ENCODE measurements at regions not wholly inside any gene's neighbourhood (a gene's known extent, or its start where the extent isn't known, plus 50 kb on each side); places are given as distances from the start of the nearest gene placed in this dataset.
"Not testable (repeated sequence)": the region's sequence is repeated elsewhere in the genome, so short reads cannot be mapped to it uniquely, and the experiment has no call there.

DNA sequence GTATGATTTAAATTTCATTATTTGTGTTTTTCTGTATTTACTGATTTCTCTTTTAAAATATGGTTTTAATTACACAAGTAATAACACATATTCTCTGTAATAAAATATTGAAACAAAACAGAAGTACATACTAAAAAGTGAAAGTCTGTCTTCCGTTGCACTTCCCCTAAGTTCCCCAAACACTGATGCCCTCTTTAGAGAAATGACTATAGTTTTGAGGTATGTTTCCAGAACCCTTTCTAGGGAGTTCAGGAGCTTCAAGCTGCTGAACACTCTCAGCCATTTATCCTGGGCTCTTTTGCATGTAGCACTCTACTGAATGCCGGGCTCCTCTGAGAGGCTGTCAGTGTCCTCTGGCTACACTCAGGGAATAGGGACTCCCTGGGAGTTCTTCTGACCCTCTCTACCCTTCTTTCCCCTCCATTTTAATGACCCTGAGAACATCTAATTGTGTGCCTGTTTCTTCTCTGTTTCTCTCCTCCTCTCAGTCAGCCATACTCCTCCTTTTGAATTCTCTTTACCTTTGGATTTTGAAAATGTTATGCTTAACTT lies 60.4 kb upstream of the KCNAB1 start:
- peaks cover 3% of the 10 kb centered on the region for H3K4me1 Mint-ChIP-seq
- Histone ChIP-seq H2AFZ (replicated peaks) (peak overlapping the region; percentile 86), H3K9me3 (ENCODE audit: low read depth) (no peaks in the 10 kb centered on the region), H3K36me3 (no peaks in the 10 kb centered on the region), H3K79me2 (ENCODE audit: low read depth) (no peaks in the 10 kb centered on the region), H3K4me2 (no peak overlapping the region), H4K20me1 (ENCODE audit: low read depth) (no peaks in the 10 kb centered on the region), H3K4me3 (no peak overlapping the region), H3K9ac (no peak overlapping the region), H3K4me1 (peaks cover 7% of the 10 kb centered on the region), H3K27ac (no peak overlapping the region), H3F3A (ENCODE audit: low read depth) (no peaks in the 10 kb centered on the region), H3K27me3 (no peaks in the 10 kb centered on the region)
- peak overlapping the region; percentile 10 for H3K27ac Mint-ChIP-seq
- peaks cover 5% of the 10 kb centered on the region for H3K27me3 Mint-ChIP-seq (ENCODE audit: insufficient read depth, low read depth)
- no peaks in the 10 kb centered on the region for H3K9me3 Mint-ChIP-seq
- no peaks in the 10 kb centered on the region for H3K36me3 Mint-ChIP-seq
- H3K4me3 Mint-ChIP-seq = no peak overlapping the region
- no peak for TF ChIP-seq EZH2 (IDR thresholded peaks at IDR 0.05)
- TF ChIP-seq EZH2phosphoT487 (IDR thresholded peaks at IDR 0.05) = no peak
- TF ChIP-seq, protein P1, sequence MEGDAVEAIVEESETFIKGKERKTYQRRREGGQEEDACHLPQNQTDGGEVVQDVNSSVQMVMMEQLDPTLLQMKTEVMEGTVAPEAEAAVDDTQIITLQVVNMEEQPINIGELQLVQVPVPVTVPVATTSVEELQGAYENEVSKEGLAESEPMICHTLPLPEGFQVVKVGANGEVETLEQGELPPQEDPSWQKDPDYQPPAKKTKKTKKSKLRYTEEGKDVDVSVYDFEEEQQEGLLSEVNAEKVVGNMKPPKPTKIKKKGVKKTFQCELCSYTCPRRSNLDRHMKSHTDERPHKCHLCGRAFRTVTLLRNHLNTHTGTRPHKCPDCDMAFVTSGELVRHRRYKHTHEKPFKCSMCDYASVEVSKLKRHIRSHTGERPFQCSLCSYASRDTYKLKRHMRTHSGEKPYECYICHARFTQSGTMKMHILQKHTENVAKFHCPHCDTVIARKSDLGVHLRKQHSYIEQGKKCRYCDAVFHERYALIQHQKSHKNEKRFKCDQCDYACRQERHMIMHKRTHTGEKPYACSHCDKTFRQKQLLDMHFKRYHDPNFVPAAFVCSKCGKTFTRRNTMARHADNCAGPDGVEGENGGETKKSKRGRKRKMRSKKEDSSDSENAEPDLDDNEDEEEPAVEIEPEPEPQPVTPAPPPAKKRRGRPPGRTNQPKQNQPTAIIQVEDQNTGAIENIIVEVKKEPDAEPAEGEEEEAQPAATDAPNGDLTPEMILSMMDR (IDR thresholded peaks at IDR 0.05) = no peak
- peak; percentile 30 for DNase-seq (ENCODE audit: low spot score)

DNA sequence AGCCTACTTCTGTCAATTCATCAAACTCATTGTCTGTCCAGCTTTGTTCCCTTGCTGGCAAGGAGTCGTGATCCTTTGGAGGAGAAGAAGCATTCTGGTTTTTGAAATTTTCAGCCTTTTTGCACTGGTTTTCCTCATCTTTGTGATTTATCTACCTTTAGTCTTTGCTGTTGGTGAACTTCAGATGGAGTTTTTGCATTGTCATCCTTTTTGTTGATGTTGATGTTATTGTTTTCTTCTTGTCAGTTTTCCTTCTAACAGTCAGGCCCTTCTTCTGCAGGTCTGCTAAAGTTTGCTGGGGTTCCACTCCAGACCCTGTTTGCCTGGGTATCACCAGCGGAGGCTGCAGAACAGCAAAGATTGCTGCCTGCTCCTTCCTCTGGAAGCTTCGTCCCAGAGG lies 52.2 kb upstream of the KCNAB1 start:
- H3K27ac Mint-ChIP-seq, H3K4me1 Mint-ChIP-seq: not testable (repeated sequence)

DNA sequence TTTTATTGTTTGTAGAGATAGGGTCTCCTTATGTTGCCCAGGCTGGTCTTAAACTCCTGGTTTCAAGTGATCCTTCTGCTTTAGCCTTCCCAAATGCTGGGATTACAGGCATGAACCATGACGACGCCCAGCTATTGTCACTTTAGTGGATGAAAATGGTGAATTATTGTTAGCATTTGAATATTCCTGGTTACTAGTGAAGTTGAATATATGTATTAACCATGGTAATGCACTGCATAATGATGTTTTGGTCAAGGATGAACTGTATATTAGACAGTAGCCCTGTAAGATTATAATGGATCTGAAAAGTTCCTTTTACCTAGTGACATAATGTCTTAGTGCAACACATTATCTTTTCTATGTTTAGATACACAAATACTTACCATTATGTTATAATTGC lies 50.4 kb upstream of the KCNAB1 start:
- H3K27me3 Mint-ChIP-seq (ENCODE audit: insufficient read depth, low read depth) = peaks cover 5% of the 10 kb centered on the region
- no peaks in the 10 kb centered on the region for H3K9me3 ChIP-seq (ENCODE audit: low read depth)
- no peaks in the 10 kb centered on the region for H3K36me3 ChIP-seq
- H4K20me1 ChIP-seq (ENCODE audit: low read depth) = no peaks in the 10 kb centered on the region
- H3K36me3 Mint-ChIP-seq = no peaks in the 10 kb centered on the region
- no peaks in the 10 kb centered on the region for H3K27me3 ChIP-seq
- no peaks in the 10 kb centered on the region for H3K79me2 ChIP-seq (ENCODE audit: low read depth)
- DNase-seq (ENCODE audit: low spot score) = no peak
- TF ChIP-seq EZH2 (IDR thresholded peaks at IDR 0.05) (no peak), EZH2phosphoT487 (IDR thresholded peaks at IDR 0.05) (no peak)
- TF ChIP-seq, protein P1 (IDR thresholded peaks at IDR 0.05) = no peak
- no peak overlapping the region for H3K9ac ChIP-seq
- H3F3A ChIP-seq (ENCODE audit: low read depth) = no peaks in the 10 kb centered on the region
- no peak overlapping the region for H3K4me3 ChIP-seq
- no peak overlapping the region for H3K4me3 Mint-ChIP-seq
- no peak overlapping the region for H2AFZ ChIP-seq (replicated peaks)
- no peak overlapping the region for H3K27ac Mint-ChIP-seq
- no peaks in the 10 kb centered on the region for H3K9me3 Mint-ChIP-seq
- H3K4me1 ChIP-seq = no peaks in the 10 kb centered on the region
- H3K27ac ChIP-seq = no peak overlapping the region
- H3K4me2 ChIP-seq = no peak overlapping the region
- no peaks in the 10 kb centered on the region for H3K4me1 Mint-ChIP-seq

More for the DNA sequence above, 52.2 kb upstream of the KCNAB1 start:
- H3K4me3 ChIP-seq; H3K36me3 Mint-ChIP-seq; H3K4me2 ChIP-seq; H3K9me3 Mint-ChIP-seq; H2AFZ ChIP-seq (replicated peaks); H3K27me3 ChIP-seq; H3K27me3 Mint-ChIP-seq (ENCODE audit: insufficient read depth, low read depth); H3K9me3 ChIP-seq (ENCODE audit: low read depth); H4K20me1 ChIP-seq (ENCODE audit: low read depth); H3K27ac ChIP-seq; H3F3A ChIP-seq (ENCODE audit: low read depth); H3K4me3 Mint-ChIP-seq; H3K36me3 ChIP-seq; H3K79me2 ChIP-seq (ENCODE audit: low read depth); H3K9ac ChIP-seq; H3K4me1 ChIP-seq; DNase-seq (ENCODE audit: low spot score): not testable (repeated sequence)
